IgD-negative memory B cell (primary cell): ENCODE measurements at regions not wholly inside any gene's neighbourhood (a gene's known extent, or its start where the extent isn't known, plus 50 kb on each side); places are given as distances from the start of the nearest gene placed in this dataset.

Source experiments
- H3K27ac Mint-ChIP-seq, 3 donors: one replicate each; pipeline ENCODE4 v1.8.0; 2020 to 2022; ENCODE audit warnings: mild to moderate bottlenecking in 3 of 3, mixed read lengths in 3 of 3, moderate library complexity in 1 of 3
- H3K27me3 Mint-ChIP-seq: one replicate; pipeline ENCODE4 v1.8.0; 2021; ENCODE audit warnings: mixed read lengths
- H3K36me3 Mint-ChIP-seq: one replicate; pipeline ENCODE4 v1.8.0; 2020; ENCODE audit warnings: mild to moderate bottlenecking, mixed read lengths
- H3K4me1 Mint-ChIP-seq, 3 donors: one replicate each; pipeline ENCODE4 v1.8.0; 2020 to 2022; ENCODE audit warnings: mixed read lengths in 3 of 3, mild to moderate bottlenecking in 1 of 3
- H3K4me3 Mint-ChIP-seq, 4 donors: one replicate each; pipeline ENCODE4 v1.8.0; 2020 to 2022; ENCODE audit warnings: mild to moderate bottlenecking in 4 of 4, mixed read lengths in 4 of 4, moderate library complexity in 3 of 4
- H3K9me3 Mint-ChIP-seq, 3 donors: one replicate each; pipeline ENCODE4 v1.8.0; 2020 to 2021; ENCODE audit warnings: mixed read lengths in 3 of 3, mild to moderate bottlenecking in 1 of 3

DNA sequence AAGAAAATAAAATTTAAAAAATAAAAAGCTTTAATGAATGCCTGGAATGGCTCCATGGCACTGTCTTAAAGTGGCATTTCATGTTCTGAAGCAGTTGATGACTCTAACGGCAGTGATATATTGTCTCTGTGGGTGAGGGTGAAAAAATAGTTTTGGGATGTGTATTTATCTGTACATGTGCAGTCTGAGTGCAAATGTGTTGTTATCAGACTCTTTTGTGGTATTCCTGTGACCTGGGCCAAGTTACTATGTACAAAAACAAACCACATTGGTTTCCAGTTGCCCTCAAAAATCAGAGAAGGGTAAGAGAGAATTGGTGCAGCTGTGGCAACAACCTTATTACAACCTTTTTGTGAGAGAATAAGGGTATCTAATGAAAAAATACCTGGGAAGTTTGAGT, 81.7 kb upstream of the CCDC91 start:
- no peaks in the 10 kb centered on the region for H3K4me1 Mint-ChIP-seq
- no peak overlapping the region for H3K4me3 Mint-ChIP-seq
- H3K27me3 Mint-ChIP-seq: peaks cover 1% of the 10 kb centered on the region
- H3K27ac Mint-ChIP-seq: no peak overlapping the region
- peaks cover 0 to 4% (median 0%) of the 10 kb centered on the region in 3 donors for H3K9me3 Mint-ChIP-seq
- peaks cover 3% of the 10 kb centered on the region for H3K36me3 Mint-ChIP-seq

DNA sequence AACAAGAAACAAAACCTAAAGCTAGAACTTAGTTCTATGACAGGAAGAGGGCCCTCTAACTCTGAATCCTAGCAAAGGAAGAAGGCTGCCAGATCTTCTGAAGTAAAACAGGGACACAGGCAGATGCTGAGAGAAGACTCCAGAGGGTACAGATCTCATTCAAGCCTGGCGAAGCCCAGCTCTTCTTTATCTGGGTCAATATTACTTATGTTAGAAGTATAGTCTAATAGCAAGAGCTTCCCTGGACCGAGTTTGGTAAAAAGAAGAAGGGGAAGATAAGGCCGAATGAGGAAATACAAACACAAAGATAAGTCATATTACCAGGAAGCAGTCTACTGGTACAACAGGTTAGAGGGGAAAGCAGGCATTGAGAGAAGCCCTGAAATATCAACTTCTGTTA, 79.9 kb upstream of the CCDC91 start:
- H3K4me1 Mint-ChIP-seq: no peaks in the 10 kb centered on the region
- H3K36me3 Mint-ChIP-seq: peaks cover 3% of the 10 kb centered on the region
- no peaks in the 10 kb centered on the region for H3K27me3 Mint-ChIP-seq
- peaks cover 0 to 5% (median 1%) of the 10 kb centered on the region in 3 donors for H3K9me3 Mint-ChIP-seq
- H3K27ac Mint-ChIP-seq: no peak overlapping the region
- H3K4me3 Mint-ChIP-seq: no peak overlapping the region

DNA sequence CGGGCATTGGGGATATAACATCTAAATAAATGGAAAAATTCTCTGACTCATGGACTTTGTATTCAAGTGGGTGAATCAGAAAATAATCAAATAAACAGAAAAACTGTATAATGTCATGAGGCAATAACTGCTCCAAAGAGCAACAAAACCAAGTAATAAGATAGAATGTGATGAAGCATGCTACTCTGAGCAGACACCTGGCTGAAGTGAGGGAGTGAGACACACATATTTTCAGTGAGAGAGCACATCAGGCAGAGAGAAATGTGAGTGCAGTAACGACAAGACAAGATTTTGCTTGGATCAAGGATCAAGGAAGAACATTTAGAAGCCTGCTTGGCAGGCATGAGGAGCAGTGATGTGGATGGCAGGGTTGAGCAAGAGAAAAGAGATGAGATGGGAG, 75.8 kb upstream of the CCDC91 start:
- no peak overlapping the region for H3K27ac Mint-ChIP-seq
- no peaks in the 10 kb centered on the region for H3K4me1 Mint-ChIP-seq
- no peak overlapping the region for H3K4me3 Mint-ChIP-seq

DNA sequence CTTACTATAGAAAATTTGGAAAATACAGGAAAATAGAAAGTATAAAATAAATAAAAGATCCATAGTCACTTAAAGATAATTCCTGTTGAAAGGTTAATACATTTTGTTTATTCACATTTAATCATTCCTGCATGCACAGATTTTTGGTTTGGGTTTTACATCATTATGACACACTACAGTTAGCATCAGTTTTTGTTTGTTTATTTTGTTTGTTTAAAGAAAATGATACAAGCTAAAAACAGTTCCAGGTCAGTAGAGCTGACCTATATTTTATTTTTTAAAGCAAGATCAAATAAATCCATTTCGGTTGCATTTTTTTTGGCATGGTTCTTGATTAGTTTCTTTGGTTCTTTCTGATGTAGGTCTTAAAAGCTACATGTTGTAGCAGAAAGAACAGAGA, 68.8 kb upstream of the CCDC91 start:
- H3K36me3 Mint-ChIP-seq: no peaks in the 10 kb centered on the region
- peaks cover 3% of the 10 kb centered on the region for H3K27me3 Mint-ChIP-seq
- H3K4me3 Mint-ChIP-seq: no peak overlapping the region
- H3K27ac Mint-ChIP-seq: no peak overlapping the region
- H3K9me3 Mint-ChIP-seq: peaks cover 0 to 3% (median 0%) of the 10 kb centered on the region in 3 donors
- no peaks in the 10 kb centered on the region for H3K4me1 Mint-ChIP-seq

More for the DNA sequence above, 75.8 kb upstream of the CCDC91 start:
- Mint-ChIP-seq H3K36me3 (peaks cover 3% of the 10 kb centered on the region), H3K9me3 (peaks cover 0 to 3% (median 2%) of the 10 kb centered on the region in 3 donors), H3K27me3 (no peaks in the 10 kb centered on the region)

DNA sequence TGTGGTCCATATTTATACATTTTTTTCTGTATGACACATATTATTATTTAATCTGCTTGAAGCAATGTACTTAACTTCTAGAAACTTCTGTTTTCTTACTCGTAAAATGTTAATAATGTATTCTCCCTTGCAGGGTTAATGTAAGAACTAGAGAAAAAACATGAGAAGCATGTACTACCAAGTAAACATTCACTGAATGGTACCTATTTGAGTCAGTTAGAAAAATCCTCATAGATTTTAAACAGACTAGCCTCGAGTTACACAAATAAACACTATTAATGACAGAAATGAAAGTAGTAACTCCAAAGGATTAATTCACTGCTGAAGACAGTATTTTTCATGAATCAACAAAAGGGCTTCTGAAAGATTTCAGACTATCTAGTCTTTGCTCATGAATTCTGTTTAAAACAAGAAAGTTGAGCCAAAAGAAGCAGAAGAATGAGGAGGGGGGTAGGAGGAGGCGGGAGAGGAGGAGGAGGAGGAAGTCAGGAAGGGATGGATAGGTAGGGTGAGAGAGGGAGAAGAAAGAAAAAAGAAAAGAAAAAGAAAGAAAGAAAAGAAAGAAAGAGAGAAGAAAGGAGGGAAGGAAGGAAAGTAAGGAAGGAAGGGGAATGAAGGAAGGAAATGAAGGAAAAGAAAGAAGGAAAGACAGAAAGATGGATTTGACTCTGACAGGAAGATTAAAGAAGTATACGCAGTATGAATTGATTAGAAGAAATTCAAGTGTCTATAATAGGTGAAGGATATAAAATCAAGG, 68.2 kb upstream of the CCDC91 start:
- H3K9me3 Mint-ChIP-seq: peaks cover 0 to 3% (median 0%) of the 10 kb centered on the region in 3 donors

DNA sequence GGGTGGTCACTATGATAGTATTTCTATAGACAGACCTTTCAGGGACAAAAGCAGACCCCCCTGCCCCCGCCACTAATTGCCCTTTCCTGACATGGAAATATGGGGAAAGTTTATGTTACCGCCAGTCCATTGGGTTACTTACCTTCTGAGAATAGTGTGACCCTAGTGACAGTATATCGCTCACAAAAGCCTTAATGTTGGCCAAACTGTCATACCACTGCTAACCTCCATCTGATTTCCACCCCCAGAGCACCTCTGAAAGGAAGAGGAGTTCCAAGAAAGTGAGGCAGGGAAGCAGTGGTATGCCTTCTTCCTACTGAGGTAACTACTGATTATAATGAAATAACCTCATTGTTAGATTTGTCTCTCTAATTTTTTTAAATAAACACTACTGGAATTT, 67.5 kb upstream of the CCDC91 start:
- no peaks in the 10 kb centered on the region for H3K36me3 Mint-ChIP-seq
- H3K27ac Mint-ChIP-seq: no peak overlapping the region
- H3K9me3 Mint-ChIP-seq: peaks cover 0 to 3% (median 0%) of the 10 kb centered on the region in 3 donors
- peaks cover 3% of the 10 kb centered on the region for H3K27me3 Mint-ChIP-seq
- H3K4me1 Mint-ChIP-seq: no peaks in the 10 kb centered on the region
- H3K4me3 Mint-ChIP-seq: no peak overlapping the region

More for the DNA sequence above, 68.2 kb upstream of the CCDC91 start:
- Mint-ChIP-seq H3K27me3 (peaks cover 3% of the 10 kb centered on the region), H3K27ac (no peak overlapping the region), H3K4me1 (no peaks in the 10 kb centered on the region), H3K4me3 (no peak overlapping the region), H3K36me3 (no peaks in the 10 kb centered on the region)

DNA sequence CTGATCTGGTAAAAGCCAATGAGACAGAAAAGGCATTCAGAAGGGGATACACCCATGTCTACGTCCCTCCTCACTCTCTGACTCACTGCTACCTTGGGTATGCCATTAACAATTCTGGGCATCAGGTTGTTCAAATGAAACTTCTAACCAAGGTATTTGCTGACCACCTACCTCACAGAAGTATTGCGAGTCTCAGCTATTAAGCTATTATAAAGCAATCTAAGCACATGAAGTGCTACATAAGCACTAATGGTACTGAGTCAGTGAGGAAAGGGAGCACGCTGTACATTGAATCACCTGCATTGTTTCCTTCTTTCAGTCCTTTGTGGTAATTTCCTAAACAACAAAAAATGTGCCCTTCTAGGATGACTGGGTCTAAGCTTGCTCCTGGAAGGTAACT, 62.8 kb upstream of the CCDC91 start:
- Mint-ChIP-seq H3K9me3 (peaks cover 0 to under 1% (median 0%) of the 10 kb centered on the region in 3 donors), H3K27me3 (peaks cover 2% of the 10 kb centered on the region), H3K4me1 (peaks cover 0 to 1% (median 0%) of the 10 kb centered on the region in 3 donors), H3K4me3 (no peak overlapping the region), H3K27ac (no peak overlapping the region), H3K36me3 (no peaks in the 10 kb centered on the region)

DNA sequence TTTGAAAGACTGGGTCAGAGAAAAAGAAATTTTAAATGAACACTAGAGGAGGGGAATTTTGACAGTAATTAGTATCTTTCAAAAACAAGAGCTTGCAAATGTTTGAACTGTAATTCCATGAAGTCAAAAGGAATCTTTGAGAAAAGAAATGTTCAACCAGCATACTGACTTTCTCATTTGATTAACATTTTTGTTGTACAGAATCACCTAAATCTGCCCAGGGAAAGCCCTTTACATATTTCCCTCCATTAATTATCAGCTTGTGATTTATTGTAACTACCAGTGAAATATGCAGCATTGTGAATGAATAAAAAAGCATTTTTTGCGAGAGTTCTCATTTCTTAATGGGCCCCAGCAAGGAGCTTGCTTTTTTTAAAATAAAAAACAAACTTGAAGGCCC, 61.2 kb upstream of the CCDC91 start:
- Mint-ChIP-seq H3K27ac (no peak overlapping the region), H3K9me3 (no peaks in the 10 kb centered on the region), H3K36me3 (no peaks in the 10 kb centered on the region), H3K27me3 (no peaks in the 10 kb centered on the region), H3K4me3 (no peak overlapping the region), H3K4me1 (peaks cover 0 to 1% (median 0%) of the 10 kb centered on the region in 3 donors)

DNA sequence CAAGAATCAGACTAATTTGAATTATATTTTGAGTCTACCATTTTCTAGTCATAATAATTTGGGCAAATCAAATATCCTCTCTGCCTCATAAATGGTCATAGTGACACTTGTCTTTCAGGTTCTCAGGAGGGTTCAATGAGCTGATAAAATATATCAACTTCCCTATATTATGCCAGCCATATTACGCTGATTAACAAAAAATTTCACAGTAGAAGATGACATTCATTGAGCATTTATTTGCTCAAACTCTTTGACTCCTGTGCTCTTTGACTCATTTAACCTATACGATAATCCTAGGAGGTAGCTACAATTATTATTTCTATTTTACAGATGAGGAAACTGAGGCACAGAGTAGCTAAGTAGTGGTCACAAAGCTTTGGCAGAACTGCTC, 60.0 kb upstream of the CCDC91 start:
- H3K36me3 Mint-ChIP-seq: no peaks in the 10 kb centered on the region
- peaks cover 0 to 1% (median 0%) of the 10 kb centered on the region in 3 donors for H3K4me1 Mint-ChIP-seq
- H3K27ac Mint-ChIP-seq: no peak overlapping the region
- H3K4me3 Mint-ChIP-seq: no peak overlapping the region
- H3K9me3 Mint-ChIP-seq: no peaks in the 10 kb centered on the region
- no peaks in the 10 kb centered on the region for H3K27me3 Mint-ChIP-seq

DNA sequence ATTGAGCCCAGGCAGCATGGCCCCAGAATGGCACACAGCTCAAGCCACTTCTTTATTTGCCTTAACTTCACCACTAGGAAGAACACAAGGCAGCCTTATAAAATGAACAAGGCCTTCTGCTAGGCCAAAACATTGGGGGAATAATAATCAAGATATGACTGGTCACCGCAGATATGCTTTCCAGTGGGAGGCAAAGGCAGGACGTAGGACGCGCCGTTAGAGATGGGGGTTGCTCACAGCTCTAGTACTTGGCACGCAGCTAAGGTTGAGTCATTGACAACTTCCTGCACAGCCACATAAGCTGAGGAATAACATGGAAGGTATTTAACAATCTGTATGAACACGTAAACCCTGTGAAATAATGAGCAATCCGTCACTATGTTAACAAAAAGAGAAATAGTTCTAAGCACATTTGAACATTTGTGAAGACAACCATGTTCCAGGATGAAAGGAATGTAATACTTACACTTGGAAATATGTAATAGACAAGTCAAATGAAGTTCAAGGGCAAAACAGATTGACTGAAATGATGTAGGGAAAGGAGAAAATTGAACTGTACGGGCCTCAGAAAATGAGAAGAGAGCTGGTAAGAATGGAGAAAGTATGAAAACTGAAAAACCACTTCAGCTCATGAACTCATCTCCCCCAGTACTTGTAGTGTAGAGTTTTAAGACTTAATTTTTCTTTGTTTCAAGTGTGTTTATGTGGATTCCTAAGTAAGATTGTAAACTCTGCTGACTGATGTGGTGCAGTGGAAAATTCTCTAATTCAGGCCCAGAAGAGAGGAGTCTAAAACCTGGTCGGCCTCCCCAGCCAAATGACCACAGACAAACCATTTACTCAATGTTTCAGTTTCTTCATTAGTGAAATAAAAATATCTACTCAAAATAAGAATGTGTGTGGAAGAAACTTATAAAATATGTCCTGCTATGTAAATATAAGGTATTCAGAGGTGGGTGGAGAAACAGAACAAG, 59.3 kb upstream of the CCDC91 start:
- Mint-ChIP-seq H3K27ac (no peak overlapping the region), H3K27me3 (no peaks in the 10 kb centered on the region), H3K4me1 (peaks cover 0 to 1% (median 0%) of the 10 kb centered on the region in 3 donors), H3K9me3 (no peaks in the 10 kb centered on the region), H3K4me3 (no peak overlapping the region), H3K36me3 (no peaks in the 10 kb centered on the region)

DNA sequence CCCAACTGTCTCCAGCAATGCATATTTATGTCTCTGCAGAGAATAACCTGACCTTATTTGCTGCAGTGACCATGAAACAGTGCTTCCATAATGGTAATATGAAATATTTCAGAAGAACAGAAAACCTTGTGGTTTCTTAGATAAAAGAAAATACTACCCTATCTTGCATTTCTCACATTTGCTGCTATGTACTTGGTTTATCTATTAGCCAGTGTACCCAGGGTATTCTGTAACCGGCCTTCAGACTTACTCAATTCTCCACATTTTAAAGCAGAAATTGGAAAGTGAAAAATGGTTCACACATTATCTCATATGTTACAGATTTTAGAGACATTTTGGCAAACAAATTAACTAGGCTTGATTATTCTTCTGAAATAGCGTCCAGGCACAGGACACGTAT, 57.9 kb upstream of the CCDC91 start:
- Mint-ChIP-seq H3K27me3 (no peaks in the 10 kb centered on the region), H3K36me3 (no peaks in the 10 kb centered on the region), H3K4me3 (no peak overlapping the region), H3K27ac (no peak overlapping the region), H3K4me1 (peaks cover 0 to 1% (median 0%) of the 10 kb centered on the region in 3 donors), H3K9me3 (no peaks in the 10 kb centered on the region)

DNA sequence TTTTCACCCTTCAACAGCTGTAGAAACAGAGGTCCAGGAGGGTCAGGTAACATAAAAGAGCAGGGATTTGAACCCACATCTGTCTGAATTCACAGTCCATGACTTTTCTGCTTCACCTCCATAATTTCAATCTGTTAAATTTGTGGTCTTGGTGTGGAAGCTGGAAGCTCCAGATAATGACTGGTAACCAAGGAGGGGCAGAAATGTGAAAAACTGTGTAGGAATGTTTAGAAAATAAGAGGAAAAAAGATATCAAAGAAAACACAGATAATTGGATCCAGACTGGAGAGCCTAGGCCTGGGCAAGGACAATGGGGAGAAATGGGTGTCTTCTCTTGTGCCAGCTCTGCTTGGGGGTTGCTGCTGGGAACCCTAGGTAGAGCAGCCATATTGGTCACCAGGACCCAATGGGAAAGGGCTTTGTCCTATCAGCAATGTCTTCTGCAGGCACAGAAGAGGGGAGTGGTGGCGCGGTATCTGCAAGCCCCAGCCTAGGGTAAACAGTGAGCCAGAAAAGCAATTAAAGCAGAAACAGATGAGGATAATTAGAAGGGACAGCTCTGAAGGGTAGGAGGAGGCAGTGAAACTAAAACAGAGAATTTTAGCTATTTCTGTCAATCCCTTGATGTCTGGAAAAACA, 54.3 kb upstream of the CCDC91 start:
- no peak overlapping the region for H3K4me3 Mint-ChIP-seq
- peaks cover 1% of the 10 kb centered on the region for H3K27me3 Mint-ChIP-seq
- H3K27ac Mint-ChIP-seq: no peak overlapping the region
- H3K9me3 Mint-ChIP-seq: no peaks in the 10 kb centered on the region
- H3K4me1 Mint-ChIP-seq: no peaks in the 10 kb centered on the region
- H3K36me3 Mint-ChIP-seq: no peaks in the 10 kb centered on the region

DNA sequence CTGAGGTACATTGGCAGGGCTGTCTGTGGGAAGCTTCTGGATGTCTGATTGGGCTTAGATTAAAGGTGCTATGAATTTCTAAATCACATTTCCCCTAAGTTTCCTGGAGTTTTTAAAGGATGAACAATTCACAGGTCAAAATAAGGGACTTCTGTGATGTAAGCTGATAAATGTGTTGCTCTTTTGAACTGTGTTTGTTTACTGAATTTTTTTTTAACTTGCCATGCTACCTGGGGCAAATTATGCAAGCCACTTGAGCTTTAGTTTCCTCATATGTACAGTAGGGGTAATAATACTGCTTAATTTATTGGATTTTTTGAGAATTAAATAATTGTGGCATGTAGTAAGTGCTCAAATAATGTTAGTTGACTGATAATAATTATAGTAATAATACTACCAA, 52.8 kb upstream of the CCDC91 start:
- Mint-ChIP-seq H3K9me3 (no peaks in the 10 kb centered on the region), H3K4me3 (no peak overlapping the region), H3K27me3 (peaks cover 1% of the 10 kb centered on the region), H3K4me1 (no peaks in the 10 kb centered on the region), H3K27ac (no peak overlapping the region), H3K36me3 (no peaks in the 10 kb centered on the region)

DNA sequence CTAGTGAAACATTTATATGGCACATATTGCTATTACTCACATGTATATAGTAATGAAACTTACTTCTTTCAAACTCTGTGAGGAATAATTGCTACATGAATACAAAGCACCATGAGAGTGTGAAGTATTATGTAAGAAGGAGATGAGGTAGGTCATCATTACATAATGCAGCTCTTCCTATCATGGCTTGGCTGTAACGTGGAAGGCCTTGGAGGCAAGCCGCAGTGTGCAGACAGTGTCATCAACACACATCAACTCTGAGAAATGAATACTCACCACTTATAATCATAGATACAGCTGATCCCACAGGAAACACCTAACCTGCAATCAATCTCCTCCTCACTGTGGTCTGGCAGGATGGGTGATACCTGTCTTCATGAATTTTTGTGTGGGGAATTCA, 49.9 kb upstream of the CCDC91 start:
- Mint-ChIP-seq H3K9me3 (no peaks in the 10 kb centered on the region), H3K36me3 (no peaks in the 10 kb centered on the region), H3K4me3 (no peak overlapping the region), H3K4me1 (no peaks in the 10 kb centered on the region), H3K27ac (no peak overlapping the region), H3K27me3 (peaks cover 1% of the 10 kb centered on the region)
